B cell (primary cell): ENCODE measurements at regions not wholly inside any gene's neighbourhood (a gene's known extent, or its start where the extent isn't known, plus 50 kb on each side); places are given as distances from the start of the nearest gene placed in this dataset.

Source experiments
- ATAC-seq: fragments of 200-7000 bp; cut with Tn5 transposase; one replicate; pipeline ENCODE4 v1.10.0; 2021; ENCODE audit warnings: low read depth, mild to moderate bottlenecking, moderate number of reproducible peaks, moderate library complexity
- CTCF ChIA-PET: fragments of 350-600 bp; sonication (Branson Sonifier 250); formaldehyde crosslinking; loops from one replicate; lab custom pipeline; 2021; ENCODE audit warnings: antibody characterized with exemption, inconsistent platforms; lab: Charles Lee
- POLR2A ChIA-PET: fragments of 350-600 bp; sonication (Branson Sonifier 250); formaldehyde crosslinking; loops from one replicate; lab custom pipeline; 2021; ENCODE audit warnings: antibody characterized with exemption; lab: Charles Lee
- DNase-seq: peaks from one replicate; pipeline ENCODE4 v3.0.0; 2013
- H2AFZ ChIP-seq: 2 replicates; pipeline ENCODE4 v1.6.1; 2012; ENCODE audit warnings: mild to moderate bottlenecking, low read depth, low read length; ENCODE audit not compliant: insufficient read depth, poor library complexity, severe bottlenecking
- H3K27ac ChIP-seq, 2 donors: 1 replicate in 1 of 2; 2 replicates in 1 of 2; pipeline ENCODE4 v1.5.1; 2012 to 2013; ENCODE audit warnings: low read length in 2 of 2, mild to moderate bottlenecking in 2 of 2, moderate library complexity in 1 of 2
- H3K27me3 ChIP-seq, 4 experiments: fragments of 200-600 bp in 1 of 4; sonication (generic) in 1 of 4; replicated peaks in 1 of 4; 1 replicate in 2 of 4; 2 replicates in 2 of 4; pipeline versions ENCODE4 v1.6.1 to v1.7.0; 2013 to 2016; ENCODE audit warnings: low read length in 3 of 4, mild to moderate bottlenecking in 2 of 4, mixed read lengths in 1 of 4, moderate library complexity in 1 of 4; ENCODE audit not compliant: insufficient read depth in 4 of 4, control insufficient read depth in 3 of 4; ENCODE audit errors: control extremely low read depth in 1 of 4
- H3K36me3 ChIP-seq, 2 experiments: replicated peaks in 1 of 2; 1 replicate in 1 of 2; 2 replicates in 1 of 2; pipeline versions ENCODE4 v1.6.1 to v1.7.1; 2013; ENCODE audit warnings: low read length in 1 of 2; ENCODE audit not compliant: insufficient read depth in 2 of 2, control insufficient read depth in 1 of 2; ENCODE audit errors: control extremely low read depth in 1 of 2, extremely low read depth in 1 of 2
- H3K4me1 ChIP-seq, 2 donors: fragments of 200-600 bp in 1 of 2; sonication (generic) in 1 of 2; 1 replicate in 1 of 2; 2 replicates in 1 of 2; pipeline versions ENCODE4 v1.5.1 to v1.6.1; 2013 to 2017; ENCODE audit warnings: low read length in 2 of 2; ENCODE audit not compliant: control insufficient read depth in 2 of 2, insufficient read depth in 2 of 2
- H3K4me2 ChIP-seq: replicated peaks from 2 replicates; pipeline ENCODE3; 2012; ENCODE audit warnings: mild to moderate bottlenecking, low read depth, low read length; ENCODE audit not compliant: poor library complexity, severe bottlenecking
- H3K4me3 ChIP-seq, 5 experiments: fragments of 200-600 bp in 1 of 5; sonication (generic) in 1 of 5; 1 replicate in 3 of 5; 2 replicates in 2 of 5; pipeline versions ENCODE4 v1.5.1 to v1.7.0; 2011 to 2016; ENCODE audit warnings: low read length in 4 of 5, mild to moderate bottlenecking in 4 of 5, low read depth in 2 of 5, control low read depth in 1 of 5, moderate library complexity in 1 of 5; ENCODE audit not compliant: insufficient read depth in 1 of 5; ENCODE audit errors: control extremely low read depth in 1 of 5, extremely low read depth in 1 of 5
- H3K79me2 ChIP-seq: fragments of 200-600 bp; sonication (generic); one replicate; pipeline ENCODE4 v1.6.0; 2016; ENCODE audit warnings: low read length; ENCODE audit not compliant: control insufficient read depth, insufficient read depth
- H3K9ac ChIP-seq: fragments of 200-600 bp; sonication (generic); 2 replicates; pipeline ENCODE4 v1.6.1; 2017; ENCODE audit warnings: mild to moderate bottlenecking, low read length, moderate library complexity
- H3K9me3 ChIP-seq, 3 donors: one replicate each; pipeline versions ENCODE4 v1.6.1 to v1.7.1; 2013; ENCODE audit warnings: low read length in 2 of 3; ENCODE audit not compliant: control insufficient read depth in 2 of 3, insufficient read depth in 1 of 3; ENCODE audit errors: control extremely low read depth in 1 of 3
- H4K20me1 ChIP-seq: 2 replicates; pipeline ENCODE4 v1.6.0; 2012; ENCODE audit warnings: mild to moderate bottlenecking, low read length; ENCODE audit not compliant: insufficient read depth, control insufficient read depth, poor library complexity, severe bottlenecking
- H3K27ac Mint-ChIP-seq: one replicate; pipeline ENCODE4 v1.8.0; 2021; ENCODE audit warnings: mixed read lengths
- H3K27me3 Mint-ChIP-seq: one replicate; pipeline ENCODE4 v1.8.0; 2021; ENCODE audit warnings: mixed read lengths
- H3K4me1 Mint-ChIP-seq: one replicate; pipeline ENCODE4 v1.8.0; 2021; ENCODE audit warnings: mixed read lengths
- H3K4me3 Mint-ChIP-seq: one replicate; pipeline ENCODE4 v1.8.0; 2021; ENCODE audit warnings: mixed read lengths
- H3K9me3 Mint-ChIP-seq: one replicate; pipeline ENCODE4 v1.8.0; 2022; ENCODE audit warnings: mixed read lengths; ENCODE audit not compliant: insufficient read depth
- EZH2 ChIP-seq: IDR thresholded peaks from 2 replicates; pipeline ENCODE4 v1.6.1; 2012; ENCODE audit warnings: borderline replicate concordance, low read depth, mild to moderate bottlenecking, moderate library complexity, low read length; ENCODE audit not compliant: insufficient read depth, poor library complexity, severe bottlenecking
- WGBS: methylation state at CpG from one replicate; pipeline ENCODE4 v1.1.5; 2013; ENCODE audit warnings: missing lambda C conversion rate; ENCODE audit not compliant: insufficient coverage; 5-methylcytosine and 5-hydroxymethylcytosine counted together
- intact Hi-C: fragments of 100-400 bp; cut with micrococcal nuclease; formaldehyde crosslinking; loops from one replicate; pipeline ENCODE4 v1.10.0; 2022
- TF ChIP-seq, protein P1 (sequence below): fragments of 200-600 bp; IDR thresholded peaks from one replicate; pipeline ENCODE4 v1.8.0; 2022; ENCODE audit warnings: antibody characterized with exemption, mild to moderate bottlenecking

DNA sequence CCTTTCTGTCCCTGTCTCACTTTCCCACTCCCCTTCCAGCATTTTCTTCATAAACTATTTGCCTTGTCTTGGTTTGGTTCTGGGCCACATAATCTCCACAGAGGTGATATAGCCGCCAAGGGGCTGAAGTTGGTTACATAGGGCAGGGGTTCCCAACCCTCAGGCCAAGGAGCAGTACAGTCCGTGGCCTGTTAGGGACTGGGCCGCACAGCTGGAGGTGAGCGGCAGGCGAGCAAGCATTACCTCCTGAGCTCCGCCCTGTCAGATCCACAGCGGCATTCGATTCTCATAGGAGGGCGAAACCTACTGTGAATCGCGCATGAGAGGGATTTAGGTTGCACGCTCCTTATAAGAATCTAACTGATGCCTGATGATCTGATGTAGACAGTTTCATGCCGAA, 80.6 kb upstream of the HIF1A start:
- no peak overlapping the region for H3K27ac ChIP-seq
- WGBS, result 98% methylated on average over 13 of the region's 13 CpGs
- ChIA-PET CTCF (no interaction called here), POLR2A (no interaction called here)
- no peaks in the 10 kb centered on the region for H4K20me1 ChIP-seq
- no peak for TF ChIP-seq EZH2
- TF ChIP-seq, protein P1, sequence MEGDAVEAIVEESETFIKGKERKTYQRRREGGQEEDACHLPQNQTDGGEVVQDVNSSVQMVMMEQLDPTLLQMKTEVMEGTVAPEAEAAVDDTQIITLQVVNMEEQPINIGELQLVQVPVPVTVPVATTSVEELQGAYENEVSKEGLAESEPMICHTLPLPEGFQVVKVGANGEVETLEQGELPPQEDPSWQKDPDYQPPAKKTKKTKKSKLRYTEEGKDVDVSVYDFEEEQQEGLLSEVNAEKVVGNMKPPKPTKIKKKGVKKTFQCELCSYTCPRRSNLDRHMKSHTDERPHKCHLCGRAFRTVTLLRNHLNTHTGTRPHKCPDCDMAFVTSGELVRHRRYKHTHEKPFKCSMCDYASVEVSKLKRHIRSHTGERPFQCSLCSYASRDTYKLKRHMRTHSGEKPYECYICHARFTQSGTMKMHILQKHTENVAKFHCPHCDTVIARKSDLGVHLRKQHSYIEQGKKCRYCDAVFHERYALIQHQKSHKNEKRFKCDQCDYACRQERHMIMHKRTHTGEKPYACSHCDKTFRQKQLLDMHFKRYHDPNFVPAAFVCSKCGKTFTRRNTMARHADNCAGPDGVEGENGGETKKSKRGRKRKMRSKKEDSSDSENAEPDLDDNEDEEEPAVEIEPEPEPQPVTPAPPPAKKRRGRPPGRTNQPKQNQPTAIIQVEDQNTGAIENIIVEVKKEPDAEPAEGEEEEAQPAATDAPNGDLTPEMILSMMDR, result no peak
- DNase-seq (no peak), ATAC-seq (no peak)
- H3K4me1 ChIP-seq, result no peaks in the 10 kb centered on the region
- H3K4me1 Mint-ChIP-seq, result no peaks in the 10 kb centered on the region
- intact Hi-C loops, result no loop called here
- H2AFZ ChIP-seq, result no peak overlapping the region
- H3K9me3 Mint-ChIP-seq, result no peaks in the 10 kb centered on the region
- H3K4me3 ChIP-seq, result no peak overlapping the region
- H3K36me3 ChIP-seq, result no peaks in the 10 kb centered on the region
- H3K4me2 ChIP-seq, result no peak overlapping the region
- no peaks in the 10 kb centered on the region for H3K27me3 Mint-ChIP-seq
- no peaks in the 10 kb centered on the region for H3K9me3 ChIP-seq
- H3K27ac Mint-ChIP-seq, result no peak overlapping the region
- no peak overlapping the region for H3K9ac ChIP-seq
- H3K4me3 Mint-ChIP-seq, result no peak overlapping the region
- no peaks in the 10 kb centered on the region for H3K79me2 ChIP-seq
- no peaks in the 10 kb centered on the region for H3K27me3 ChIP-seq

DNA sequence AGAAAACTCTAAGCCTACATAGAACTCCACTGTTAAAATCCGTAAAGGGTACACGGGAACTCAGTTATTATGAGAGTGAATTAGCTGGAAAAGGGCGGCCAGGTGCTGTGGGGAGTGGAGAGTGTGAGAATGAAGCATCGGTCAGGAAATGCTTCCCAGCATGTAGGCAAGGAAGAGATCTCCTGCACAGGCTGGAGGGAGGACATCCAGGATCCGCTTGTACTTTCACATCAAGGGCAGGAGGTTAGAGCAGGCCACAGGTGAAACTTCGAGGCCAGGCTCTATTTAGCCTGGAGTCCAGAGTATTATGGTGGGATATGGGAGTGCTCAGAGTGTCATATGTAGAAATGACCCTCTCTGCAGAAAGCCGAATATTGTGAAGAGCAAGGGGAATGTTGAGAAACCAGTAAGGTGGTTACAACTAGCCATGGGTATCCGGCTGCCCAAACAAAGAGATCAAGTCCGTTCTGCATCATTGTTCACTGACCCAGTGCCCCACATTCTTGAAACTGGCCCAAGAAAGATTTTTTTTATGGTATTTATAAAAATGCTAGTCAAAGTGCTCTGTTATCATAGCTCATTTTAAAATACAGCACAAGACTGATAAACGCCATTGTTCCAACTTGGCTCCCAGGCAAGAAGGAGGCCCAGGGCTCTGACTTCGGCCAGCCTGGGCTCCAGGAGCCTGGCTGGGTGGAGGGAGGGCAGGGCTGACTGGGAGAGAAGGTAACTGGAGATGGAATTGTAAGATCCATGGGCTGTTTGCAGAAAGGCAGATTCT, 79.4 kb upstream of the HIF1A start:
- intact Hi-C loops, result no loop called here
- Mint-ChIP-seq H3K9me3 (no peaks in the 10 kb centered on the region), H3K27ac (no peak overlapping the region), H3K4me3 (no peak overlapping the region), H3K4me1 (no peaks in the 10 kb centered on the region), H3K27me3 (no peaks in the 10 kb centered on the region)
- Histone ChIP-seq H3K79me2 (no peaks in the 10 kb centered on the region), H3K9ac (no peak overlapping the region), H3K27ac (no peak overlapping the region), H3K27me3 (no peaks in the 10 kb centered on the region), H3K9me3 (no peaks in the 10 kb centered on the region), H3K4me1 (no peaks in the 10 kb centered on the region), H3K4me2 (no peak overlapping the region), H4K20me1 (no peaks in the 10 kb centered on the region), H2AFZ (no peak overlapping the region), H3K4me3 (no peak overlapping the region), H3K36me3 (no peaks in the 10 kb centered on the region)
- ChIA-PET POLR2A (no interaction called here), CTCF (interaction anchor here (1.2 kb wide), 1 partner anchor 8 kb away, joined by 5 read pairs; no protein-coding TSS in a partner anchor)
- TF ChIP-seq, protein P1, result no peak
- TF ChIP-seq EZH2, result no peak
- 96% methylated on average over 7 of the region's 11 CpGs for WGBS
- ATAC-seq (no peak), DNase-seq (no peak)
